Transverse colon (tissue), 4 donors: ENCODE measurements at regions not wholly inside any gene's neighbourhood (a gene's known extent, or its start where the extent isn't known, plus 50 kb on each side); places are given as distances from the start of the nearest gene placed in this dataset.

Experiments
- POLR2A ChIP-seq: fragments of 450-650 bp; IDR thresholded peaks from one replicate; pipeline ENCODE4 v1.6.1; 2016; ENCODE audit warnings: antibody characterized with exemption, mild to moderate bottlenecking, moderate library complexity
- POLR2AphosphoS5 ChIP-seq, 3 donors: sonication (generic); formaldehyde crosslinking; IDR thresholded peaks; one replicate each; pipeline ENCODE4 v1.6.1; 2016; ENCODE audit warnings: antibody characterized with exemption in 3 of 3
- TF ChIP-seq, protein P1 (sequence below), 5 experiments: fragments of 200-600 bp in 3 of 5; fragments of 450-650 bp in 2 of 5; sonication (generic) in 3 of 5; IDR thresholded peaks; 1 replicate in 2 of 5; 2 replicates in 3 of 5; pipeline ENCODE4 v1.5.1; 2016 to 2017; ENCODE audit warnings: antibody characterized with exemption in 5 of 5, inconsistent platforms in 3 of 5, mild to moderate bottlenecking in 2 of 5, moderate library complexity in 1 of 5

DNA sequence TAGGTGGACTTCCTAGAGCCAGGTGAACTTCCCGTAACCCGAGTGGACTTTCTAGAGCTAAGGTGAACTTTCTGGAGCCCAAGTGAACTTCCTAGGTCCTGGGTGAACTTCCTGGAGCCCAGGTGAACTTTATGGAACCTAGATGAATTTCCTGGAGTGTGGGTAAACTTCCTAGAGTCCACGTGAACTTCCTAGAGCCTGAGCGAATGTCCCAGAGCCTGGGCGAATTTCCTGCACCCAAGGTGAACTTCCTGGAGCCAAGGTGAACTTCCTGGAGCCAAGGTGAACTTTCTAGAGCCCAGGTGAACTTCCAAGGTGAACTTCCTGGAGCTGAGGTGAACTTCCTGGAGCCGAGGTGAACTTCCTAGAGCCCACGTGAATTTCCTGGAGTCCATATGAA lies 70.0 kb downstream of the RTP5 start:
- no peak for TF ChIP-seq POLR2A
- TF ChIP-seq, protein P1, sequence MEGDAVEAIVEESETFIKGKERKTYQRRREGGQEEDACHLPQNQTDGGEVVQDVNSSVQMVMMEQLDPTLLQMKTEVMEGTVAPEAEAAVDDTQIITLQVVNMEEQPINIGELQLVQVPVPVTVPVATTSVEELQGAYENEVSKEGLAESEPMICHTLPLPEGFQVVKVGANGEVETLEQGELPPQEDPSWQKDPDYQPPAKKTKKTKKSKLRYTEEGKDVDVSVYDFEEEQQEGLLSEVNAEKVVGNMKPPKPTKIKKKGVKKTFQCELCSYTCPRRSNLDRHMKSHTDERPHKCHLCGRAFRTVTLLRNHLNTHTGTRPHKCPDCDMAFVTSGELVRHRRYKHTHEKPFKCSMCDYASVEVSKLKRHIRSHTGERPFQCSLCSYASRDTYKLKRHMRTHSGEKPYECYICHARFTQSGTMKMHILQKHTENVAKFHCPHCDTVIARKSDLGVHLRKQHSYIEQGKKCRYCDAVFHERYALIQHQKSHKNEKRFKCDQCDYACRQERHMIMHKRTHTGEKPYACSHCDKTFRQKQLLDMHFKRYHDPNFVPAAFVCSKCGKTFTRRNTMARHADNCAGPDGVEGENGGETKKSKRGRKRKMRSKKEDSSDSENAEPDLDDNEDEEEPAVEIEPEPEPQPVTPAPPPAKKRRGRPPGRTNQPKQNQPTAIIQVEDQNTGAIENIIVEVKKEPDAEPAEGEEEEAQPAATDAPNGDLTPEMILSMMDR (IDR thresholded peaks at IDR 0.05) = no peak
- no peak for TF ChIP-seq POLR2AphosphoS5 (IDR thresholded peaks at IDR 0.05)
